ENCODE measurements at regions not wholly inside any gene's neighbourhood (a gene's known extent, or its start where the extent isn't known, plus 50 kb on each side); places are given as distances from the start of the nearest gene placed in this dataset.

DNA sequence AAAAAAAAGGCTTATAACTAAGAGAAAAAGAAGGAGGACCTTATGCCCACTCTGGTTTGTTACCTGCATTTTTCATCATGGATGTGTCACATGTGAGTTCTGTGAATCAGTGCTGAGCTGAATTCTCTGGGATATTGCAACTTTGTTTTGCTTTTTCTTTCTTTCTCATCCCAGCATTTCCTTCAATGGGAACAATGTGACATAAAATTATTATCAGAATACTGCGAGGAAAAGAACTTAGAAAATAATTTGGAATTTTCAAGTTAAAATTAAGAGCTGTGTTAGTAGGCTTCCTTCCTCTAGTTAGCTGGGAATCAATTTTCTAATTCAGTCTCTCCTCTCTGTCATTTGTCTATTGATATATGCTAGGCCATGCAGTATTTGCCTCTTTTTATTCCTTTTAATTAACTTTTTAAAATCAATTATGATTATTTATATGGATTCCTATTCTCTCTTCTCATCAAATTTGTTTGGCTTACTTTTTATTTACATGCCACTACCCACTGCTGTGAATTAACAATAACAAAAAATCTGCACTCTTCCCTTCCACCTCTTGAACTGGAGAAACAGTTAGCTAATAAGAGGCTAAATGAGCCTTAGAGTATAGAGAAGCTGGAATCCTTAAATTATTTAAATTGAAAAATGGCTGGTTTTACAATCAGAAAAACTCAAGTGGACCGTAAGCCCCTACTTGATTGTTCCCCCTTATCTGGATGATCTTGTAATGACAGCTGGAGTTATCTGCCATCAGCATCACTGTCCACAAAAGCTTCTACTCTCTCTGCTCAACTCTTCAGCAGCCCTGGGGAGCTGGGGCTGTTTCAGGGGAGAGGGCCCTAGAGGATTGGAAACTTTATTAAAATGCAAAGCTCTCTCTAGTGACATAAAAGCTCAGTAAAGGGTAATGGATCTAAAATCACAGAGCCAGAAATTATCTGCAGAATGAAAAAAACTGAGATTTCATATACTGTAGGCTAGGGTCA lies 95.3 kb upstream of the SOX2 start:
- intact Hi-C loops (cut with DNase I; ENCODE audit: low total_unique reads) = no loop called here
- no peak for DNase-seq
- no peak overlapping the region for H3K27ac ChIP-seq
- no peaks in the 10 kb centered on the region for H3K27me3 ChIP-seq
- no peaks in the 10 kb centered on the region for H3K36me3 ChIP-seq (ENCODE audit: low read depth, missing control alignments)
- no peak for TF ChIP-seq POLR2A (IDR thresholded peaks at IDR 0.05)
- TF ChIP-seq, protein P1, sequence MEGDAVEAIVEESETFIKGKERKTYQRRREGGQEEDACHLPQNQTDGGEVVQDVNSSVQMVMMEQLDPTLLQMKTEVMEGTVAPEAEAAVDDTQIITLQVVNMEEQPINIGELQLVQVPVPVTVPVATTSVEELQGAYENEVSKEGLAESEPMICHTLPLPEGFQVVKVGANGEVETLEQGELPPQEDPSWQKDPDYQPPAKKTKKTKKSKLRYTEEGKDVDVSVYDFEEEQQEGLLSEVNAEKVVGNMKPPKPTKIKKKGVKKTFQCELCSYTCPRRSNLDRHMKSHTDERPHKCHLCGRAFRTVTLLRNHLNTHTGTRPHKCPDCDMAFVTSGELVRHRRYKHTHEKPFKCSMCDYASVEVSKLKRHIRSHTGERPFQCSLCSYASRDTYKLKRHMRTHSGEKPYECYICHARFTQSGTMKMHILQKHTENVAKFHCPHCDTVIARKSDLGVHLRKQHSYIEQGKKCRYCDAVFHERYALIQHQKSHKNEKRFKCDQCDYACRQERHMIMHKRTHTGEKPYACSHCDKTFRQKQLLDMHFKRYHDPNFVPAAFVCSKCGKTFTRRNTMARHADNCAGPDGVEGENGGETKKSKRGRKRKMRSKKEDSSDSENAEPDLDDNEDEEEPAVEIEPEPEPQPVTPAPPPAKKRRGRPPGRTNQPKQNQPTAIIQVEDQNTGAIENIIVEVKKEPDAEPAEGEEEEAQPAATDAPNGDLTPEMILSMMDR (IDR thresholded peaks at IDR 0.05) = no peak
- no peaks in the 10 kb centered on the region for H3K4me1 ChIP-seq
- H3K9me3 ChIP-seq = no peaks in the 10 kb centered on the region
- 72 to 75% methylated on average over 2 of the region's 2 CpGs for WGBS, 2 donors
- H3K4me3 ChIP-seq = no peak overlapping the region

DNA sequence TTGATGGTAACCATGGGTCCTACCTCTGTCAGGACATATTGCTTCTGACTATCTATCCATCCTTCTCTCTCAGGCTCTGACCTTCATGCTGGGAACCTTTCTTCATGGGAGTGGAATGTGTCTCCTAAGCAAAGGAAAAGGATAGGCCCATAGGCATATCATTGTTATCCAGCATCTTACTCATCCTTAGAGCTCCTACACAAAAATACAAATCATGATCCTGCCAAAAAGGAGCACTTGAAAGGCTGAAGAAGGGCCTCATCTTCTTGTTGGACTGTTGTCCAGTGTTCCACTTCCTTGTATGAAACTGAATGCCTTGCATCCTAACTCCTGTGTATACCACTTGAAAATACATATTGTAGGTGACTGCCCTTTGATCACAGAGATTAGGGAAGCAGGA lies 96.1 kb upstream of the SOX2 start:
- H3K9me3 ChIP-seq = no peaks in the 10 kb centered on the region
- intact Hi-C loops (cut with DNase I; ENCODE audit: low total_unique reads) = no loop called here
- no peaks in the 10 kb centered on the region for H3K36me3 ChIP-seq (ENCODE audit: low read depth, missing control alignments)
- H3K27ac ChIP-seq = no peak overlapping the region
- no peaks in the 10 kb centered on the region for H3K27me3 ChIP-seq
- H3K4me3 ChIP-seq = no peak overlapping the region
- TF ChIP-seq, protein P1 (IDR thresholded peaks at IDR 0.05) = no peak
- no peak for TF ChIP-seq POLR2A (IDR thresholded peaks at IDR 0.05)
- no peak for DNase-seq
- no peaks in the 10 kb centered on the region for H3K4me1 ChIP-seq

DNA sequence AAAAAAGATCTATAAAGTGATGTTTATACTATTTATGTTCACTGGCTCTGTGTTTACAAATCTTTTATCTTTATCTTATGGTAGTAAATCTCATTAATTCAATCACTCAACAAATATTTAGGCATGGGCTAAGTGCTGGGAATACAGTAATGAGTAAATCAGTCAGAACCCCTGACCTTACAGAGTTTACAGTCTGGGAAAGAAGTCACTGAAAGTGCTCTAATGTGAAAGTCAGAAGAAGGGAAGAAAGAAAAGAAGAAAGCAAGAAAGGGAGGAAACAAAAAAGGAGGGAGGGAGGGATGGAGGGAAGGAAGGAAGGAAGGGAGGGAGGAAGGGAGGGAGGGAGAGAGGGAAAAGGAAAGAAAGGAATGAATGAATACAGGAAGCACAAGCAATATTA lies 96.8 kb upstream of the SOX2 start:
- no peak for TF ChIP-seq POLR2A (IDR thresholded peaks at IDR 0.05)
- TF ChIP-seq, protein P1 (IDR thresholded peaks at IDR 0.05) = no peak
- H3K36me3 ChIP-seq (ENCODE audit: low read depth, missing control alignments) = no peaks in the 10 kb centered on the region
- H3K9me3 ChIP-seq = no peaks in the 10 kb centered on the region
- H3K27me3 ChIP-seq = no peaks in the 10 kb centered on the region
- H3K4me3 ChIP-seq = no peak overlapping the region
- no peaks in the 10 kb centered on the region for H3K4me1 ChIP-seq
- no peak for DNase-seq
- intact Hi-C loops (cut with DNase I; ENCODE audit: low total_unique reads) = no loop called here
- no peak overlapping the region for H3K27ac ChIP-seq

DNA sequence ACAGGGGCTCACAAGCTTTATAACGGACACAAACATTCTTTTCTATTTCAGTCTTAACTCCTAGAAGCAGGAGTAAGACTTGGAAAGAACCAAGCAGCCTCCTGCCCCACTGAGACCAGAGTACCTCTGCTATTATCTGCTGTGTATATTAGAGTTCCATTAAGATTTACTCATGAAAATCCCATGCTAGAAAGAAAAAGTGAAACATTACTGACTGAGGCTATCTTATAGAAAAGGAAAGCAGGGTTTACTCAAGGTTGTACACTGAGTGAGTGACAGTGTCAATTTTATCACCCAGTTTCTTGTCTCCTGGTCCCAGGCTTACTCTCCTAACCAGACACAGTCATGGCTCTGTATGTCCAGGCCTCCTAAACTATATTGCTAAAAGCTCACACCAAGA lies 97.9 kb upstream of the SOX2 start:
- Histone ChIP-seq H3K4me1 (no peaks in the 10 kb centered on the region), H3K9me3 (no peaks in the 10 kb centered on the region), H3K4me3 (no peak overlapping the region), H3K36me3 (ENCODE audit: low read depth, missing control alignments) (no peaks in the 10 kb centered on the region), H3K27me3 (no peaks in the 10 kb centered on the region), H3K27ac (no peak overlapping the region)
- intact Hi-C loops (cut with DNase I; ENCODE audit: low total_unique reads) = no loop called here
- 54 to 77% methylated on average over 1 of the region's 1 CpG for WGBS, 2 donors
- no peak for DNase-seq
- no peak for TF ChIP-seq POLR2A (IDR thresholded peaks at IDR 0.05)
- TF ChIP-seq, protein P1 (IDR thresholded peaks at IDR 0.05) = no peak

DNA sequence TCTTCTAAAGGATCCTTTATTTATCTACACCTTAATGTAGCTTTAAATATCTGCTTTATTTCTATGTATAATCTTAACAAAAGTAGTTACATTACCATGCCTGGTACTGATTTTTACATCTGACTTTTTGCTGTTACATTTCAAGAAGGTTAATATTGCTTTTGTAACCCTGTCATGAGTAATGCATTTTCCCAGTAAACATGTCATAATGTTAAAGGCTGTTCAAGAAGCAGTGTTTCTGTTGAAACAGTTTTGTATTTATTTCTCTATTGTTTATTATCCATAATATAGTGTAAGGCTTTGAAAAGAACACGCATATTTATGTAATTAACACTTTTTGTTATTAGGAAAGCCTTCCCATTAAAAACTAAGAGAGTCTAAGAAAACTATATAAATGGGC lies 98.5 kb upstream of the SOX2 start:
- Histone ChIP-seq H3K9me3 (no peaks in the 10 kb centered on the region), H3K27me3 (no peaks in the 10 kb centered on the region), H3K4me3 (no peak overlapping the region), H3K36me3 (ENCODE audit: low read depth, missing control alignments) (no peaks in the 10 kb centered on the region), H3K27ac (no peak overlapping the region), H3K4me1 (no peaks in the 10 kb centered on the region)
- 91 to 95% methylated on average over 1 of the region's 1 CpG for WGBS, 2 donors
- no peak for DNase-seq
- intact Hi-C loops (cut with DNase I; ENCODE audit: low total_unique reads) = no loop called here
- TF ChIP-seq, protein P1 (IDR thresholded peaks at IDR 0.05) = no peak
- no peak for TF ChIP-seq POLR2A (IDR thresholded peaks at IDR 0.05)

Data from testis (tissue), 2 donors.